ENCODE measurements at regions not wholly inside any gene's neighbourhood (a gene's known extent, or its start where the extent isn't known, plus 50 kb on each side); places are given as distances from the start of the nearest gene placed in this dataset.
A peak's percentile ranks its signal among the peaks of the same experiment; 100 is the strongest.

- Mint-ChIP-seq H3K9me3 (peaks cover 6% of the 10 kb centered on the region), H3K36me3 (no peaks in the 10 kb centered on the region), H3K27me3 (ENCODE audit: low read depth) (no peaks in the 10 kb centered on the region), H3K4me1 (no peaks in the 10 kb centered on the region), H3K27ac (no peak overlapping the region), H3K4me3 (no peak overlapping the region)
- TF ChIP-seq FOXJ3 (CRISPR knock-in tag; IDR thresholded peaks at IDR 0.05; ENCODE audit: borderline replicate concordance): no peak
- no peak for TF ChIP-seq RORB (CRISPR knock-in tag; IDR thresholded peaks at IDR 0.05)
- no peak for TF ChIP-seq AR (CRISPR knock-in tag; IDR thresholded peaks at IDR 0.05)
- TF ChIP-seq CREM (CRISPR knock-in tag; IDR thresholded peaks at IDR 0.05): no peak
- no peak for TF ChIP-seq TEAD1 (CRISPR knock-in tag; IDR thresholded peaks at IDR 0.05)
- no peak for TF ChIP-seq ZNF317 (CRISPR knock-in tag; IDR thresholded peaks at IDR 0.05; ENCODE audit: borderline replicate concordance, low read depth)
- TF ChIP-seq MLX (CRISPR knock-in tag; IDR thresholded peaks at IDR 0.05): no peak
- TF ChIP-seq PRRX2 (CRISPR knock-in tag; IDR thresholded peaks at IDR 0.05): no peak
- ATAC-seq: no peak
- ChIA-PET CTCF (interaction anchor here (1.2 to 5.2 kb wide), 2 partner anchors 26 to 119 kb away, joined by 3 to 75 read pairs; no protein-coding TSS in a partner anchor), POLR2A (interaction anchor here (0.5 kb wide), 1 partner anchor 19 kb away, joined by 4 read pairs; no protein-coding TSS in a partner anchor)
- no peak for DNase-seq (ENCODE audit: low spot score)
Observed at GRCh38 chr15:94001255-94001801, 230.0 kb upstream of the MCTP2 start.

GRCh38 chr15:94000606-94001005, 230.8 kb upstream of the MCTP2 start:
- ChIA-PET CTCF (interaction anchor here (1.2 to 5.2 kb wide), 2 partner anchors 25 to 119 kb away, joined by 3 to 75 read pairs; no protein-coding TSS in a partner anchor), POLR2A (interaction anchor here (0.5 kb wide), 1 partner anchor 20 kb away, joined by 4 read pairs; no protein-coding TSS in a partner anchor)
- peak; percentile 32 for DNase-seq (ENCODE audit: low spot score)
- TF ChIP-seq MAX (CRISPR knock-in tag; IDR thresholded peaks at IDR 0.05) (no peak), KAT7 (CRISPR knock-in tag; IDR thresholded peaks at IDR 0.05; ENCODE audit: borderline replicate concordance) (no peak), USF2 (CRISPR knock-in tag; IDR thresholded peaks at IDR 0.05) (no peak), GABPB1 (CRISPR knock-in tag; IDR thresholded peaks at IDR 0.05) (no peak), CBFB (CRISPR knock-in tag; IDR thresholded peaks at IDR 0.05; ENCODE audit: low read depth) (no peak), USF1 (CRISPR knock-in tag; IDR thresholded peaks at IDR 0.05) (no peak), GRHL2 (CRISPR knock-in tag; IDR thresholded peaks at IDR 0.05; ENCODE audit: insufficient replicate concordance, severe bottlenecking) (no peak), E2F1 (CRISPR knock-in tag; IDR thresholded peaks at IDR 0.05) (no peak)
- Mint-ChIP-seq H3K4me3 (no peak overlapping the region), H3K27ac (no peak overlapping the region), H3K4me1 (no peaks in the 10 kb centered on the region), H3K36me3 (no peaks in the 10 kb centered on the region), H3K27me3 (ENCODE audit: low read depth) (no peaks in the 10 kb centered on the region), H3K9me3 (peaks cover 2% of the 10 kb centered on the region)
- ATAC-seq: peak; percentile 87
